HG02678 (cell line): ENCODE measurements at regions not wholly inside any gene's neighbourhood (a gene's known extent, or its start where the extent isn't known, plus 50 kb on each side); places are given as distances from the start of the nearest gene placed in this dataset.
"Not testable (repeated sequence)": the region's sequence is repeated elsewhere in the genome, so short reads cannot be mapped to it uniquely, and the experiment has no call there.

Experiments
- ATAC-seq: cut with Tn5 transposase; IDR thresholded peaks from one replicate; pipeline ENCODE4 v1.9.1; 2021; ENCODE audit warnings: mild to moderate bottlenecking, moderate library complexity; ENCODE audit not compliant: unreplicated experiment

- not testable (repeated sequence) for ATAC-seq
These were observed 70.7 kb upstream of the ZNF658 start for GRCh38 chr9:66829853-66830252.

GRCh38 chr9:66830777-66831497 is 69.6 kb upstream of the ZNF658 start:
- not testable (repeated sequence) for ATAC-seq

GRCh38 chr9:66832222-66832621 is 68.3 kb upstream of the ZNF658 start:
- not testable (repeated sequence) for ATAC-seq

GRCh38 chr9:66837242-66837937 is 63.1 kb upstream of the ZNF658 start:
- peak; percentile 42 for ATAC-seq
